IMR-90 (cell line): ENCODE measurements at regions not wholly inside any gene's neighbourhood (a gene's known extent, or its start where the extent isn't known, plus 50 kb on each side); places are given as distances from the start of the nearest gene placed in this dataset.

Experiments
- BHLHE40 ChIP-seq: fragments of 150-350 bp; IDR thresholded peaks from 2 replicates; pipeline ENCODE4 v1.6.1; 2016; ENCODE audit warnings: mild to moderate bottlenecking, low read depth, low read length
- CTCF ChIP-seq: conservative IDR thresholded peaks from 2 replicates; pipeline ENCODE4 v1.5.1; 2012; ENCODE audit warnings: mild to moderate bottlenecking, low read depth, low read length, improper control_type of control experiment
- MAZ ChIP-seq: IDR thresholded peaks from 2 replicates; pipeline ENCODE4 v1.6.1; 2012; ENCODE audit warnings: low read depth, mild to moderate bottlenecking, low read length, improper control_type of control experiment, moderate library complexity, borderline replicate concordance
- POLR2A ChIP-seq: IDR thresholded peaks from 2 replicates; pipeline ENCODE4 v1.6.1; 2012; ENCODE audit warnings: mild to moderate bottlenecking, low read depth, low read length
- RFX5 ChIP-seq: IDR thresholded peaks from 2 replicates; pipeline ENCODE4 v1.8.0; 2012; ENCODE audit warnings: low read depth, mild to moderate bottlenecking, low read length, moderate library complexity

- TF ChIP-seq CTCF (no peak), POLR2A (no peak), RFX5 (no peak), BHLHE40 (no peak), MAZ (no peak)
Observed at GRCh38 chr18:65988972-65989371, 238.2 kb downstream of the CDH7 start.
